Subcutaneous abdominal adipose tissue (tissue), 5 donors: ENCODE measurements at regions not wholly inside any gene's neighbourhood (a gene's known extent, or its start where the extent isn't known, plus 50 kb on each side); places are given as distances from the start of the nearest gene placed in this dataset.

Experiments
- H3K27ac ChIP-seq: one replicate; pipeline ENCODE4 v1.7.0; 2013; ENCODE audit warnings: low read depth, mild to moderate bottlenecking, inconsistent platforms, low read length, moderate library complexity
- H3K27me3 ChIP-seq, 5 donors: one replicate each; pipeline ENCODE4 v1.7.0; 2013; ENCODE audit warnings: low read length in 5 of 5, inconsistent platforms in 1 of 5; ENCODE audit not compliant: control insufficient read depth in 5 of 5, insufficient read depth in 4 of 5
- H3K36me3 ChIP-seq, 5 donors: one replicate each; pipeline ENCODE4 v1.7.0; 2013; ENCODE audit warnings: low read length in 5 of 5; ENCODE audit not compliant: control insufficient read depth in 5 of 5, insufficient read depth in 5 of 5
- H3K4me1 ChIP-seq, 5 donors: one replicate each; pipeline ENCODE4 v1.7.0; 2013; ENCODE audit warnings: low read length in 5 of 5, mild to moderate bottlenecking in 3 of 5, moderate library complexity in 1 of 5; ENCODE audit not compliant: control insufficient read depth in 5 of 5, insufficient read depth in 5 of 5
- H3K4me3 ChIP-seq, 5 donors: one replicate each; pipeline ENCODE4 v1.7.0; 2013; ENCODE audit warnings: low read length in 5 of 5, low read depth in 1 of 5
- H3K9ac ChIP-seq, 5 donors: one replicate each; pipeline ENCODE4 v1.7.0; 2013; ENCODE audit warnings: low read length in 5 of 5, mild to moderate bottlenecking in 4 of 5, moderate library complexity in 3 of 5
- H3K9me3 ChIP-seq, 5 donors: one replicate each; pipeline ENCODE4 v1.7.0; 2013; ENCODE audit warnings: low read length in 5 of 5; ENCODE audit not compliant: control insufficient read depth in 5 of 5
- donor health status: healthy.
- donor health status: healthy.
- donor health status: healthy.
- donor health status: healthy.
- donor health status: healthy.

- Histone ChIP-seq H3K9me3 (no peaks in the 10 kb centered on the region), H3K4me1 (peaks cover 0 to 9% (median 4%) of the 10 kb centered on the region in 5 donors), H3K4me3 (no peak overlapping the region), H3K36me3 (no peaks in the 10 kb centered on the region), H3K27me3 (no peaks in the 10 kb centered on the region), H3K9ac (no peak overlapping the region), H3K27ac (no peak overlapping the region)
Observed at GRCh38 chr1:70887936-70888335, 159.7 kb downstream of the PTGER3 start.

DNA sequence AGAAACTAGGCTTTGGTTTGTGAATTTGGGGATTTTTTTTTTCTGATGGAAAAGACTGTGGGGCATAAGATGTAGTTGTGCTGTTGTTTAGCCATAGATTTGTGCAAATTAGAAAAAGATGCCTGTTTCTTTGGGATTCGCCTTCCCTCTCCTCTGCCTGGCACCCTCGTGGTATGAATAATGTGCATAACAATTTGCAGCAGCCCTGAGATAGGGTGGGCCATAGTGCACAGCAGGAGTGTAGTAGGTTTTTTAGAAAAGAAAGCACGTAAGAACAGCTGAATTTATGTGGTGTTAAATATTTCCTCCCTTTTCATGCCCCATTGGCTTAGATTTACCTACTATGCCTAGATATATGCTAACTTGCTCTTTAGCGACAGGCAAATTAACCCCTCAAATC, 158.9 kb downstream of the PTGER3 start:
- Histone ChIP-seq H3K36me3 (no peaks in the 10 kb centered on the region), H3K9ac (no peak overlapping the region), H3K4me3 (no peak overlapping the region), H3K4me1 (peaks cover 0 to 13% (median 4%) of the 10 kb centered on the region in 5 donors), H3K27me3 (no peaks in the 10 kb centered on the region), H3K27ac (no peak overlapping the region), H3K9me3 (no peaks in the 10 kb centered on the region)

- H3K4me1 ChIP-seq: peaks cover 0 to 13% (median 4%) of the 10 kb centered on the region in 5 donors
- no peaks in the 10 kb centered on the region for H3K36me3 ChIP-seq
- no peak overlapping the region for H3K27ac ChIP-seq
- H3K9ac ChIP-seq: no peak overlapping the region
- H3K4me3 ChIP-seq: no peak overlapping the region
- no peaks in the 10 kb centered on the region for H3K9me3 ChIP-seq
- no peaks in the 10 kb centered on the region for H3K27me3 ChIP-seq
Observed at GRCh38 chr1:70890408-70890807, 157.2 kb downstream of the PTGER3 start.

- no peaks in the 10 kb centered on the region for H3K36me3 ChIP-seq
- no peaks in the 10 kb centered on the region for H3K9me3 ChIP-seq
- no peaks in the 10 kb centered on the region for H3K27me3 ChIP-seq
- H3K27ac ChIP-seq: no peak overlapping the region
- H3K4me3 ChIP-seq: no peak overlapping the region
- no peak overlapping the region for H3K9ac ChIP-seq
- peaks cover 0 to 16% (median 7%) of the 10 kb centered on the region in 5 donors for H3K4me1 ChIP-seq
Observed at GRCh38 chr1:70891051-70891843, 156.4 kb downstream of the PTGER3 start.

- Histone ChIP-seq H3K9me3 (no peaks in the 10 kb centered on the region), H3K4me1 (peaks cover 0 to 16% (median 7%) of the 10 kb centered on the region in 5 donors), H3K27ac (no peak overlapping the region), H3K27me3 (no peaks in the 10 kb centered on the region), H3K36me3 (no peaks in the 10 kb centered on the region), H3K9ac (no peak overlapping the region), H3K4me3 (no peak overlapping the region)
Observed at GRCh38 chr1:70892140-70892539, 155.5 kb downstream of the PTGER3 start.

DNA sequence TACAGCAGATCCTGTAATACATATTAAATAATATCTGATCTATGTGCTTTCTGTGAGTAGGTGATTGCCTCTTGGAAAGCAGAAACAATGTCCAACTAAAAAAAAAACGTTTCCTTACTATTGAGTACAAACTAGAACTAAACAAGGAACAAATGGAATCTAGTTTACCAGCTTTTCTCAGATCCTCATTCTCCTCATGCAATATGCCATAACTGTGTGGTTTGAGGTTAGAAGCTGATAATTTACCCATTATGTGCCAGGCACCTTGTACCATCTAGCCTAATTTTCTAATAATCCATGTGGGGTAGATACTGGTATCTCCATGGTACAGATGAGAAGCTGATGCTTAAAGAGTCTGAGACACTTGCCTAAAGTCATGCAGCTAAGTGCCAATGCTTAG, 154.7 kb downstream of the PTGER3 start:
- Histone ChIP-seq H3K27ac (no peak overlapping the region), H3K9me3 (no peaks in the 10 kb centered on the region), H3K36me3 (no peaks in the 10 kb centered on the region), H3K27me3 (no peaks in the 10 kb centered on the region), H3K4me3 (no peak overlapping the region), H3K4me1 (peaks cover 0 to 12% (median 2%) of the 10 kb centered on the region in 5 donors), H3K9ac (no peak overlapping the region)

- H3K27ac ChIP-seq: no peak overlapping the region
- H3K9me3 ChIP-seq: no peaks in the 10 kb centered on the region
- H3K4me1 ChIP-seq: peaks cover 0 to 10% (median 0%) of the 10 kb centered on the region in 5 donors
- no peaks in the 10 kb centered on the region for H3K27me3 ChIP-seq
- no peak overlapping the region for H3K4me3 ChIP-seq
- peaks cover 0 to 2% (median 0%) of the 10 kb centered on the region in 5 donors for H3K36me3 ChIP-seq
- no peak overlapping the region for H3K9ac ChIP-seq
Observed at GRCh38 chr1:70893381-70893780, 154.2 kb downstream of the PTGER3 start.

GRCh38 chr1:70895531-70895930, 152.1 kb downstream of the PTGER3 start:
- Histone ChIP-seq H3K4me3 (no peak overlapping the region), H3K4me1 (peaks cover 0 to 10% (median 4%) of the 10 kb centered on the region in 5 donors), H3K27me3 (no peaks in the 10 kb centered on the region), H3K36me3 (peaks cover 0 to 5% (median 0%) of the 10 kb centered on the region in 5 donors), H3K9me3 (no peaks in the 10 kb centered on the region), H3K27ac (peak overlapping the region; percentile 7), H3K9ac (no peak overlapping the region)

- Histone ChIP-seq H3K4me3 (no peak overlapping the region), H3K9ac (no peak overlapping the region), H3K27ac (peak overlapping the region; percentile 7), H3K36me3 (peaks cover 0 to 6% (median 0%) of the 10 kb centered on the region in 5 donors), H3K9me3 (no peaks in the 10 kb centered on the region), H3K4me1 (peaks cover 0 to 10% (median 4%) of the 10 kb centered on the region in 5 donors), H3K27me3 (no peaks in the 10 kb centered on the region)
Observed at GRCh38 chr1:70896224-70896623, 151.4 kb downstream of the PTGER3 start.

DNA sequence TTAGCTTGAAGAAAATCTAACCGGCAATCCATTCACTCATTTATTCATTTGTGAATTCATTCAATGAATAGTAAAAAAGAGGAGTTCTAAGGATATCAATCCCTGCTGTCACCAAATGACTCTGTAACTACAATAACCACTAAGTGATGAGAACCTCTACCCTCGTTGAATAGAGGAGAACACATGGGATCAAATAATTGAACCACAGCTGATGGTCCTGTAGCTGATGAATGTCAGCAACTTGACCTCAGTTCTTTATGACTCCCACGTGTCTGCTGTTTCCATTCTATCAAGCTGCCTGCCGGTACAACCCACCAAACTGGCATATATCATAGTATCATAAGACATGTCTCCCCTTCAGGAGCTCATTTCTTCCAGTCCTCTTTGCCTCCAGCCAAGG, 150.3 kb downstream of the PTGER3 start:
- H3K36me3 ChIP-seq: peaks cover 0 to 6% (median 0%) of the 10 kb centered on the region in 5 donors
- H3K4me1 ChIP-seq: peaks cover 0 to 10% (median 4%) of the 10 kb centered on the region in 5 donors

More for the DNA sequence above, 150.3 kb downstream of the PTGER3 start:
- no peak overlapping the region for H3K9ac ChIP-seq
- no peaks in the 10 kb centered on the region for H3K9me3 ChIP-seq
- no peaks in the 10 kb centered on the region for H3K27me3 ChIP-seq
- no peak overlapping the region for H3K27ac ChIP-seq
- no peak overlapping the region for H3K4me3 ChIP-seq
